SU-DHL-6 (cell line): ENCODE measurements at regions not wholly inside any gene's neighbourhood (a gene's known extent, or its start where the extent isn't known, plus 50 kb on each side); places are given as distances from the start of the nearest gene placed in this dataset.

Source experiments
- H2AFZ ChIP-seq: fragments of 200-600 bp; sonication (generic); 2 replicates; pipeline ENCODE4 v1.6.1; 2014; ENCODE audit warnings: low read depth, mild to moderate bottlenecking, moderate library complexity, mixed read lengths, antibody characterized with exemption, low read length; ENCODE audit not compliant: severe bottlenecking
- H3F3A ChIP-seq: fragments of 200-600 bp; shearing (Covaris generic); 2 replicates; pipeline ENCODE4 v1.6.0; 2016; ENCODE audit warnings: antibody characterized with exemption, mild to moderate bottlenecking; ENCODE audit not compliant: insufficient read depth
- H3K27ac ChIP-seq: fragments of 200-600 bp; sonication (generic); 2 replicates; pipeline ENCODE4 v1.5.1; 2016; ENCODE audit warnings: low read depth, mild to moderate bottlenecking, low read length, moderate library complexity, mixed read lengths
- H3K27me3 ChIP-seq: fragments of 200-600 bp; sonication (generic), shearing (Covaris generic); 2 replicates; pipeline ENCODE4 v1.6.0; 2014; ENCODE audit warnings: mild to moderate bottlenecking, low read length
- H3K36me3 ChIP-seq: fragments of 200-600 bp; sonication (generic); 2 replicates; pipeline ENCODE4 v1.6.1; 2014; ENCODE audit warnings: mild to moderate bottlenecking, low read length, mixed read lengths
- H3K4me2 ChIP-seq: fragments of 300-600, 200-600 bp; shearing (Covaris generic), sonication (generic); 2 replicates; pipeline ENCODE4 v1.6.0; 2014; ENCODE audit warnings: low read length, low read depth, mild to moderate bottlenecking; ENCODE audit not compliant: poor library complexity, severe bottlenecking
- H3K4me3 ChIP-seq: fragments of 200-600 bp; sonication (generic); 2 replicates; pipeline ENCODE4 v1.5.1; 2014; ENCODE audit warnings: antibody characterized with exemption, low read length, mild to moderate bottlenecking, mixed read lengths; ENCODE audit not compliant: insufficient read depth, poor library complexity, severe bottlenecking
- H3K79me2 ChIP-seq: fragments of 200-600 bp; sonication (generic); 2 replicates; pipeline ENCODE4 v1.6.1; 2014; ENCODE audit warnings: mild to moderate bottlenecking, low read length, moderate library complexity; ENCODE audit not compliant: insufficient read depth
- H3K9ac ChIP-seq: fragments of 200-600 bp; sonication (generic); 2 replicates; pipeline ENCODE4 v1.7.0; 2014; ENCODE audit warnings: mild to moderate bottlenecking, low read length
- H3K9me2 ChIP-seq: fragments of 200-600 bp; sonication (generic); replicated peaks from 2 replicates; pipeline ENCODE4 v1.6.1; 2014; ENCODE audit warnings: low read length; ENCODE audit not compliant: insufficient read depth
- H3K9me3 ChIP-seq: fragments of 200-600 bp; sonication (generic); 2 replicates; pipeline ENCODE4 v1.6.1; 2014; ENCODE audit warnings: low read length, mixed read lengths; ENCODE audit not compliant: insufficient read depth
- H4K20me1 ChIP-seq: fragments of 200-600 bp; sonication (generic); 2 replicates; pipeline ENCODE4 v1.6.1; 2014; ENCODE audit warnings: low read depth, mild to moderate bottlenecking, antibody characterized with exemption, low read length, moderate library complexity, mixed read lengths
- EZH2phosphoT487 ChIP-seq: fragments of 200-600 bp; sonication (generic), shearing (Covaris generic); conservative IDR thresholded peaks from 2 replicates; pipeline ENCODE4 v1.6.1; 2018; ENCODE audit warnings: mild to moderate bottlenecking, antibody characterized with exemption, low read length, moderate library complexity, mixed read lengths
- TF ChIP-seq, protein P1 (sequence below): fragments of 200-600 bp; sonication (generic); IDR thresholded peaks from one replicate; pipeline ENCODE4 v1.5.1; 2017; ENCODE audit warnings: antibody characterized with exemption, mild to moderate bottlenecking, low read length, moderate library complexity; ENCODE audit not compliant: insufficient read depth, poor library complexity, severe bottlenecking

DNA sequence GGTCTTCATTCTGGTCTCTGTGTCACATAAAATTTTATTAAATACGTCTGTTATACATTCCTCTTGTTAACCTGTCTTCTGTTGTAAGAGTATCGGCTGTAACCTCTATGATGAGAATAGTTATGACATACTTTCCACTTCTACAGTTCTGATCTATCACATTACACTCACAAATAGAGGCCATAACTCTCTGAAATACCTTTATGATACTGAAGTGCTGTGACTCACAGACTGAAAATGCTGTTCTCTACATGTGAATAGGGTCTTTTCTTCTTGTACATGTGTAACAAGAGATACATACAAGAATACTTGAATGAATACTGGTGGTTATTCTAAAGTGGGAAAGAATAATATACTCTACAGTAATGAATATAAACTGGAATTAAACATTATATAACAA lies 1047.6 kb downstream of the TECRL start:
- no peaks in the 10 kb centered on the region for H3F3A ChIP-seq
- H3K4me2 ChIP-seq: no peak overlapping the region
- no peaks in the 10 kb centered on the region for H3K27me3 ChIP-seq
- H3K9me2 ChIP-seq: no peaks in the 10 kb centered on the region
- TF ChIP-seq, protein P1, sequence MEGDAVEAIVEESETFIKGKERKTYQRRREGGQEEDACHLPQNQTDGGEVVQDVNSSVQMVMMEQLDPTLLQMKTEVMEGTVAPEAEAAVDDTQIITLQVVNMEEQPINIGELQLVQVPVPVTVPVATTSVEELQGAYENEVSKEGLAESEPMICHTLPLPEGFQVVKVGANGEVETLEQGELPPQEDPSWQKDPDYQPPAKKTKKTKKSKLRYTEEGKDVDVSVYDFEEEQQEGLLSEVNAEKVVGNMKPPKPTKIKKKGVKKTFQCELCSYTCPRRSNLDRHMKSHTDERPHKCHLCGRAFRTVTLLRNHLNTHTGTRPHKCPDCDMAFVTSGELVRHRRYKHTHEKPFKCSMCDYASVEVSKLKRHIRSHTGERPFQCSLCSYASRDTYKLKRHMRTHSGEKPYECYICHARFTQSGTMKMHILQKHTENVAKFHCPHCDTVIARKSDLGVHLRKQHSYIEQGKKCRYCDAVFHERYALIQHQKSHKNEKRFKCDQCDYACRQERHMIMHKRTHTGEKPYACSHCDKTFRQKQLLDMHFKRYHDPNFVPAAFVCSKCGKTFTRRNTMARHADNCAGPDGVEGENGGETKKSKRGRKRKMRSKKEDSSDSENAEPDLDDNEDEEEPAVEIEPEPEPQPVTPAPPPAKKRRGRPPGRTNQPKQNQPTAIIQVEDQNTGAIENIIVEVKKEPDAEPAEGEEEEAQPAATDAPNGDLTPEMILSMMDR: no peak
- TF ChIP-seq EZH2phosphoT487: no peak
- H2AFZ ChIP-seq: no peak overlapping the region
- no peak overlapping the region for H3K27ac ChIP-seq
- no peaks in the 10 kb centered on the region for H3K36me3 ChIP-seq
- H4K20me1 ChIP-seq: no peaks in the 10 kb centered on the region
- H3K79me2 ChIP-seq: no peaks in the 10 kb centered on the region
- no peak overlapping the region for H3K4me3 ChIP-seq
- no peaks in the 10 kb centered on the region for H3K9me3 ChIP-seq
- no peak overlapping the region for H3K9ac ChIP-seq

DNA sequence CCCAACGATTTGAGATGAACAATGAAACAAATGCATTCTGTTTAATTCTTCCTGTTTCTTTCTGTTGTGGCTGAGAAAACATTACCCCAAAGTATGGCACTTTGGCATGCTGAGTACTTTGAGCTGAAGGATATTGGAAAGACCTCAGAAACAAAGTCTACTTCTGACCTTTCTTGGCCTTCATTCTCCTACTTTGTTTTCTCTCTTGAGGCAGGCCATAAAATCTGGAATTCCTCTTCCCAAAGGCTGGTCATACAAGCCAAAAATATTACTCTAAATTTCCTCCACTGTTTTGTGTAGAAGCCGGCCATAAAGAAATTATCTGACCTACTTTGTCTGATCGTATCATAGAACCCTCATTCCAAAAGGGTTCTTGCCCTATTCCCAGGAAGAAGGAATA lies 1048.2 kb downstream of the TECRL start:
- no peaks in the 10 kb centered on the region for H4K20me1 ChIP-seq
- no peak overlapping the region for H3K9ac ChIP-seq
- no peak overlapping the region for H3K4me3 ChIP-seq
- H3K27ac ChIP-seq: no peak overlapping the region
- H3F3A ChIP-seq: no peaks in the 10 kb centered on the region
- no peaks in the 10 kb centered on the region for H3K9me3 ChIP-seq
- TF ChIP-seq, protein P1: no peak
- TF ChIP-seq EZH2phosphoT487: no peak
- no peak overlapping the region for H2AFZ ChIP-seq
- H3K27me3 ChIP-seq: no peaks in the 10 kb centered on the region
- no peaks in the 10 kb centered on the region for H3K79me2 ChIP-seq
- no peaks in the 10 kb centered on the region for H3K9me2 ChIP-seq
- no peak overlapping the region for H3K4me2 ChIP-seq
- H3K36me3 ChIP-seq: no peaks in the 10 kb centered on the region

DNA sequence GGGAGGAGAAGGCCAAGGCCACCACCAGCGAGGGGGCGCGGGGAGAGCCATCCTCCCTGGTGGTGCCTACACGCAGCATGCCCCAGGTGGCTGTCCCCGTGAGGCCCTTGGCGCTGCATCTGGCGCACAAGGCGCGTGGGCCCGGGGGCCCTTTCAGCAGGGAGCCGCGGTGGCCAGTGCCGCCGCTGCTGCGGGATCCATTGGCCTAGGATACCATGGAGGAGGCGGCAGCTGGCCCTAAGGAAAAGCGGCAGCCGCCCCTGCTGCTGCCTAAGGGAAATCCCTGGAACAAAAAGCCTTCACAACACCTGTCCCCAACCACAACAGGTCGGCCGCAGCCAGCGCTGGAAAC lies 1059.6 kb downstream of the TECRL start:
- H3K4me3 ChIP-seq: no peak overlapping the region
- H3K27ac ChIP-seq: no peak overlapping the region

More for the DNA sequence above, 1059.6 kb downstream of the TECRL start:
- TF ChIP-seq, protein P1: no peak
- TF ChIP-seq EZH2phosphoT487: no peak
- no peaks in the 10 kb centered on the region for H4K20me1 ChIP-seq
- H2AFZ ChIP-seq: no peak overlapping the region
- H3K27me3 ChIP-seq: no peaks in the 10 kb centered on the region
- H3K79me2 ChIP-seq: no peaks in the 10 kb centered on the region
- no peak overlapping the region for H3K4me2 ChIP-seq
- H3K9me3 ChIP-seq: no peaks in the 10 kb centered on the region
- H3K9ac ChIP-seq: no peak overlapping the region
- no peaks in the 10 kb centered on the region for H3F3A ChIP-seq
- no peaks in the 10 kb centered on the region for H3K36me3 ChIP-seq
- no peaks in the 10 kb centered on the region for H3K9me2 ChIP-seq
